ENCODE measurements at regions not wholly inside any gene's neighbourhood (a gene's known extent, or its start where the extent isn't known, plus 50 kb on each side); places are given as distances from the start of the nearest gene placed in this dataset.

- H3K9me3 Mint-ChIP-seq: peaks cover 2 to 7% of the 10 kb centered on the region in 2 donors
- no peaks in the 10 kb centered on the region for H3K36me3 Mint-ChIP-seq (ENCODE audit: insufficient read depth in 2 of 2)
- H3K4me1 Mint-ChIP-seq (ENCODE audit: low read depth): no peaks in the 10 kb centered on the region
- no peak for DNase-seq
- H3K27ac Mint-ChIP-seq: no peak overlapping the region
- no peak overlapping the region for H3K4me3 Mint-ChIP-seq
- no peak for ATAC-seq (replicated peaks in 1 of 2)
- H3K27me3 Mint-ChIP-seq (ENCODE audit: low read depth): no peaks in the 10 kb centered on the region
These were observed 80.6 kb downstream of the MFSD1 start for GRCh38 chr3:158882445-158882844.

- Mint-ChIP-seq H3K4me3 (no peak overlapping the region), H3K27me3 (ENCODE audit: low read depth) (no peaks in the 10 kb centered on the region), H3K27ac (no peak overlapping the region), H3K4me1 (ENCODE audit: low read depth) (no peaks in the 10 kb centered on the region), H3K36me3 (ENCODE audit: insufficient read depth in 2 of 2) (no peaks in the 10 kb centered on the region), H3K9me3 (no peaks in the 10 kb centered on the region)
- no peak for DNase-seq
- no peak for ATAC-seq (replicated peaks in 1 of 2)
These were observed 94.9 kb downstream of the MFSD1 start for GRCh38 chr3:158896729-158897128.

- H3K4me1 Mint-ChIP-seq (ENCODE audit: low read depth): no peaks in the 10 kb centered on the region
- no peaks in the 10 kb centered on the region for H3K27me3 Mint-ChIP-seq (ENCODE audit: low read depth)
- no peak for ATAC-seq (replicated peaks in 1 of 2)
- no peak for DNase-seq
- no peak overlapping the region for H3K4me3 Mint-ChIP-seq
- H3K27ac Mint-ChIP-seq: no peak overlapping the region
- no peaks in the 10 kb centered on the region for H3K9me3 Mint-ChIP-seq
- no peaks in the 10 kb centered on the region for H3K36me3 Mint-ChIP-seq (ENCODE audit: insufficient read depth in 2 of 2)
These were observed 104.9 kb downstream of the MFSD1 start for GRCh38 chr3:158906749-158907148.

- no peak overlapping the region for H3K4me3 Mint-ChIP-seq
- H3K27ac Mint-ChIP-seq: no peak overlapping the region
- H3K27me3 Mint-ChIP-seq (ENCODE audit: low read depth): no peaks in the 10 kb centered on the region
- DNase-seq (no peak), ATAC-seq (replicated peaks in 1 of 2) (no peak)
- H3K9me3 Mint-ChIP-seq: no peaks in the 10 kb centered on the region
- H3K36me3 Mint-ChIP-seq (ENCODE audit: insufficient read depth in 2 of 2): no peaks in the 10 kb centered on the region
- H3K4me1 Mint-ChIP-seq (ENCODE audit: low read depth): no peaks in the 10 kb centered on the region
These were observed 106.4 kb downstream of the MFSD1 start for GRCh38 chr3:158908187-158908734.

GRCh38 chr3:158909870-158910269 lies 108.0 kb downstream of the MFSD1 start:
- H3K27me3 Mint-ChIP-seq (ENCODE audit: low read depth): no peaks in the 10 kb centered on the region
- ATAC-seq (replicated peaks in 1 of 2) (no peak), DNase-seq (no peak)
- H3K4me3 Mint-ChIP-seq: no peak overlapping the region
- no peaks in the 10 kb centered on the region for H3K9me3 Mint-ChIP-seq
- no peak overlapping the region for H3K27ac Mint-ChIP-seq
- H3K4me1 Mint-ChIP-seq (ENCODE audit: low read depth): no peaks in the 10 kb centered on the region
- H3K36me3 Mint-ChIP-seq (ENCODE audit: insufficient read depth in 2 of 2): no peaks in the 10 kb centered on the region

GRCh38 chr3:158911586-158911985 lies 109.7 kb downstream of the MFSD1 start:
- no peak overlapping the region for H3K4me3 Mint-ChIP-seq
- ATAC-seq (replicated peaks in 1 of 2): no peak
- no peaks in the 10 kb centered on the region for H3K4me1 Mint-ChIP-seq (ENCODE audit: low read depth)
- H3K9me3 Mint-ChIP-seq: no peaks in the 10 kb centered on the region
- DNase-seq: no peak
- H3K27me3 Mint-ChIP-seq (ENCODE audit: low read depth): peaks cover 6% of the 10 kb centered on the region
- no peak overlapping the region for H3K27ac Mint-ChIP-seq
- H3K36me3 Mint-ChIP-seq (ENCODE audit: insufficient read depth in 2 of 2): no peaks in the 10 kb centered on the region

GRCh38 chr3:158912188-158912587 lies 110.3 kb downstream of the MFSD1 start:
- no peaks in the 10 kb centered on the region for H3K9me3 Mint-ChIP-seq
- no peaks in the 10 kb centered on the region for H3K36me3 Mint-ChIP-seq (ENCODE audit: insufficient read depth in 2 of 2)
- ATAC-seq (replicated peaks in 1 of 2): no peak
- DNase-seq: no peak
- no peak overlapping the region for H3K4me3 Mint-ChIP-seq
- H3K4me1 Mint-ChIP-seq (ENCODE audit: low read depth): no peaks in the 10 kb centered on the region
- no peak overlapping the region for H3K27ac Mint-ChIP-seq
- H3K27me3 Mint-ChIP-seq (ENCODE audit: low read depth): peaks cover 8% of the 10 kb centered on the region

- H3K36me3 Mint-ChIP-seq (ENCODE audit: insufficient read depth in 2 of 2): no peaks in the 10 kb centered on the region
- DNase-seq (no peak), ATAC-seq (replicated peaks in 1 of 2) (no peak)
- no peaks in the 10 kb centered on the region for H3K4me1 Mint-ChIP-seq (ENCODE audit: low read depth)
- no peak overlapping the region for H3K27ac Mint-ChIP-seq
- no peak overlapping the region for H3K4me3 Mint-ChIP-seq
- peaks cover 8% of the 10 kb centered on the region for H3K27me3 Mint-ChIP-seq (ENCODE audit: low read depth)
- H3K9me3 Mint-ChIP-seq: no peaks in the 10 kb centered on the region
These were observed 110.8 kb downstream of the MFSD1 start for GRCh38 chr3:158912621-158913020.

- no peak overlapping the region for H3K27ac Mint-ChIP-seq
- H3K27me3 Mint-ChIP-seq (ENCODE audit: low read depth): peaks cover 8% of the 10 kb centered on the region
- no peaks in the 10 kb centered on the region for H3K9me3 Mint-ChIP-seq
- DNase-seq (no peak), ATAC-seq (replicated peaks in 1 of 2) (no peak)
- no peaks in the 10 kb centered on the region for H3K36me3 Mint-ChIP-seq (ENCODE audit: insufficient read depth in 2 of 2)
- no peaks in the 10 kb centered on the region for H3K4me1 Mint-ChIP-seq (ENCODE audit: low read depth)
- H3K4me3 Mint-ChIP-seq: no peak overlapping the region
These were observed 114.3 kb downstream of the MFSD1 start for GRCh38 chr3:158916111-158916510.

- Mint-ChIP-seq H3K27me3 (ENCODE audit: low read depth) (peaks cover 8% of the 10 kb centered on the region), H3K4me3 (no peak overlapping the region), H3K4me1 (ENCODE audit: low read depth) (no peaks in the 10 kb centered on the region), H3K27ac (no peak overlapping the region), H3K9me3 (no peaks in the 10 kb centered on the region), H3K36me3 (ENCODE audit: insufficient read depth in 2 of 2) (no peaks in the 10 kb centered on the region)
- peak; percentile 9 to 13 for DNase-seq
- no peak for ATAC-seq (replicated peaks in 1 of 2)
These were observed 116.2 kb downstream of the MFSD1 start for GRCh38 chr3:158918008-158918407.

GRCh38 chr3:158918451-158918850 lies 116.6 kb downstream of the MFSD1 start:
- ATAC-seq (replicated peaks in 1 of 2) (no peak), DNase-seq (no peak)
- Mint-ChIP-seq H3K36me3 (ENCODE audit: insufficient read depth in 2 of 2) (no peaks in the 10 kb centered on the region), H3K9me3 (no peaks in the 10 kb centered on the region), H3K27me3 (ENCODE audit: low read depth) (peaks cover 8% of the 10 kb centered on the region), H3K27ac (no peak overlapping the region), H3K4me3 (no peak overlapping the region), H3K4me1 (ENCODE audit: low read depth) (no peaks in the 10 kb centered on the region)

GRCh38 chr3:158920371-158920770 lies 118.5 kb downstream of the MFSD1 start:
- no peaks in the 10 kb centered on the region for H3K36me3 Mint-ChIP-seq (ENCODE audit: insufficient read depth in 2 of 2)
- no peaks in the 10 kb centered on the region for H3K9me3 Mint-ChIP-seq
- H3K27ac Mint-ChIP-seq: no peak overlapping the region
- ATAC-seq (replicated peaks in 1 of 2) (no peak), DNase-seq (no peak)
- H3K4me3 Mint-ChIP-seq: no peak overlapping the region
- no peaks in the 10 kb centered on the region for H3K4me1 Mint-ChIP-seq (ENCODE audit: low read depth)
- peaks cover 8% of the 10 kb centered on the region for H3K27me3 Mint-ChIP-seq (ENCODE audit: low read depth)

GRCh38 chr3:158925021-158925420 lies 123.2 kb downstream of the MFSD1 start:
- Mint-ChIP-seq H3K4me3 (no peak overlapping the region), H3K36me3 (ENCODE audit: insufficient read depth in 2 of 2) (no peaks in the 10 kb centered on the region), H3K27ac (no peak overlapping the region), H3K9me3 (peaks cover 0 to 1% of the 10 kb centered on the region in 2 donors), H3K27me3 (ENCODE audit: low read depth) (no peaks in the 10 kb centered on the region), H3K4me1 (ENCODE audit: low read depth) (no peaks in the 10 kb centered on the region)
- ATAC-seq (replicated peaks in 1 of 2) (no peak), DNase-seq (no peak)

- H3K9me3 Mint-ChIP-seq: peaks cover 0 to 1% of the 10 kb centered on the region in 2 donors
- H3K36me3 Mint-ChIP-seq (ENCODE audit: insufficient read depth in 2 of 2): no peaks in the 10 kb centered on the region
- no peaks in the 10 kb centered on the region for H3K4me1 Mint-ChIP-seq (ENCODE audit: low read depth)
- ATAC-seq (replicated peaks in 1 of 2) (no peak), DNase-seq (no peak)
- H3K27ac Mint-ChIP-seq: no peak overlapping the region
- H3K27me3 Mint-ChIP-seq (ENCODE audit: low read depth): no peaks in the 10 kb centered on the region
- no peak overlapping the region for H3K4me3 Mint-ChIP-seq
These were observed 124.1 kb downstream of the MFSD1 start for GRCh38 chr3:158925828-158926494.

Measured in activated T-cell treated with anti-CD3 and anti-CD28 coated beads, Interleukin-2, amount 50 U/mL, for 72 hours (primary cell).